Suprapubic skin (tissue), 4 donors: ENCODE measurements at regions not wholly inside any gene's neighbourhood (a gene's known extent, or its start where the extent isn't known, plus 50 kb on each side); places are given as distances from the start of the nearest gene placed in this dataset.

ENCODE experiments used
- EP300 ChIP-seq: sonication (generic); formaldehyde crosslinking; IDR thresholded peaks from one replicate; pipeline ENCODE4 v1.6.1; 2017; ENCODE audit warnings: antibody characterized with exemption
- POLR2A ChIP-seq, 2 donors: fragments of 450-650 bp; IDR thresholded peaks; one replicate each; pipeline ENCODE4 v1.6.1; 2017; ENCODE audit warnings: antibody characterized with exemption in 2 of 2, mild to moderate bottlenecking in 2 of 2, moderate library complexity in 2 of 2
- POLR2AphosphoS5 ChIP-seq, 3 donors: sonication (generic); formaldehyde crosslinking; IDR thresholded peaks; one replicate each; pipeline ENCODE4 v1.6.1; 2017; ENCODE audit warnings: antibody characterized with exemption in 3 of 3
- TF ChIP-seq, protein P1 (sequence below), 2 donors: fragments of 200-600 bp in 1 of 2; fragments of 450-650 bp in 1 of 2; sonication (generic) in 1 of 2; IDR thresholded peaks; one replicate each; pipeline ENCODE4 v1.5.1; 2016 to 2019; ENCODE audit warnings: antibody characterized with exemption in 2 of 2, mild to moderate bottlenecking in 1 of 2, moderate library complexity in 1 of 2

DNA sequence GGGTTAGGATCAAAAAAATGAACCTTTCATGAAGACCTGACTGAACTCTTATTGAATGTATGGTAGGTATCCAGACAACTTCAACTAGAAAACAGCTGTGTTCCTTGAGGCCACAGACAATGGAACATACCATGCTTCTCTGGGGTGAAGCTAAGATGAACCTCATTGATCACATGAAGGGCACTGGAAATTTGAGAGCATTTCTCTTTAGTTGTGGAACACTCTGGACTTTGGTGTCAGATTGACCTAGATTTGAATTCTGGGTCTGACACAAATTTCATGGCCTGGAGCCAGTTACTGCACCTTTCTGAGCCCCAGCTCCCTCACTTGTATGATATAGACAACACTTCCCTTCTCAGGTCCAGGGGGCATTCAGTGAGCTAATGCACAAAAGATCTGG, 411.2 kb upstream of the ID2 start:
- TF ChIP-seq POLR2A (IDR thresholded peaks at IDR 0.05) (no peak), EP300 (no peak), POLR2AphosphoS5 (IDR thresholded peaks at IDR 0.05) (no peak)
- TF ChIP-seq, protein P1, sequence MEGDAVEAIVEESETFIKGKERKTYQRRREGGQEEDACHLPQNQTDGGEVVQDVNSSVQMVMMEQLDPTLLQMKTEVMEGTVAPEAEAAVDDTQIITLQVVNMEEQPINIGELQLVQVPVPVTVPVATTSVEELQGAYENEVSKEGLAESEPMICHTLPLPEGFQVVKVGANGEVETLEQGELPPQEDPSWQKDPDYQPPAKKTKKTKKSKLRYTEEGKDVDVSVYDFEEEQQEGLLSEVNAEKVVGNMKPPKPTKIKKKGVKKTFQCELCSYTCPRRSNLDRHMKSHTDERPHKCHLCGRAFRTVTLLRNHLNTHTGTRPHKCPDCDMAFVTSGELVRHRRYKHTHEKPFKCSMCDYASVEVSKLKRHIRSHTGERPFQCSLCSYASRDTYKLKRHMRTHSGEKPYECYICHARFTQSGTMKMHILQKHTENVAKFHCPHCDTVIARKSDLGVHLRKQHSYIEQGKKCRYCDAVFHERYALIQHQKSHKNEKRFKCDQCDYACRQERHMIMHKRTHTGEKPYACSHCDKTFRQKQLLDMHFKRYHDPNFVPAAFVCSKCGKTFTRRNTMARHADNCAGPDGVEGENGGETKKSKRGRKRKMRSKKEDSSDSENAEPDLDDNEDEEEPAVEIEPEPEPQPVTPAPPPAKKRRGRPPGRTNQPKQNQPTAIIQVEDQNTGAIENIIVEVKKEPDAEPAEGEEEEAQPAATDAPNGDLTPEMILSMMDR (IDR thresholded peaks at IDR 0.05): no peak
